ENCODE measurements at regions not wholly inside any gene's neighbourhood (a gene's known extent, or its start where the extent isn't known, plus 50 kb on each side); places are given as distances from the start of the nearest gene placed in this dataset.
A peak's percentile ranks its signal among the peaks of the same experiment; 100 is the strongest.

- DNase-seq = no peak
Measured at GRCh38 chr9:95610006-95610785, 93.4 kb upstream of the PTCH1 start.

GRCh38 chr9:95609426-95609825 is 92.7 kb upstream of the PTCH1 start:
- DNase-seq = no peak

GRCh38 chr9:95608341-95608740 is 91.6 kb upstream of the PTCH1 start:
- no peak for DNase-seq

- no peak for DNase-seq
Measured at GRCh38 chr9:95607507-95607906, 90.7 kb upstream of the PTCH1 start.

GRCh38 chr9:95606489-95607350 is 89.9 kb upstream of the PTCH1 start:
- DNase-seq = no peak

- DNase-seq = peak; percentile 27
Measured at GRCh38 chr9:95605816-95606488, 89.2 kb upstream of the PTCH1 start.

GRCh38 chr9:95605101-95605500 is 88.3 kb upstream of the PTCH1 start:
- DNase-seq = no peak

- DNase-seq = no peak
Measured at GRCh38 chr9:95598236-95598635, 81.5 kb upstream of the PTCH1 start.

GRCh38 chr9:95595721-95596295 is 79.0 kb upstream of the PTCH1 start:
- DNase-seq = no peak

- no peak for DNase-seq
Measured at GRCh38 chr9:95592931-95593330, 76.2 kb upstream of the PTCH1 start.

GRCh38 chr9:95588724-95589588 is 72.2 kb upstream of the PTCH1 start:
- no peak for DNase-seq

- peak; percentile 5 for DNase-seq
Measured at GRCh38 chr9:95587021-95587964, 70.5 kb upstream of the PTCH1 start.

- no peak for DNase-seq
Measured at GRCh38 chr9:95586326-95586725, 69.6 kb upstream of the PTCH1 start.

GRCh38 chr9:95585824-95586223 is 69.1 kb upstream of the PTCH1 start:
- no peak for DNase-seq

GRCh38 chr9:95584176-95584575 is 67.4 kb upstream of the PTCH1 start:
- DNase-seq = no peak

GRCh38 chr9:95581900-95582299 is 65.1 kb upstream of the PTCH1 start:
- no peak for DNase-seq

GRCh38 chr9:95580812-95581761 is 64.3 kb upstream of the PTCH1 start:
- no peak for DNase-seq

- DNase-seq = no peak
Measured at GRCh38 chr9:95574866-95575553, 58.2 kb upstream of the PTCH1 start.

GRCh38 chr9:95574176-95574575 is 57.4 kb upstream of the PTCH1 start:
- DNase-seq = peak; percentile 83
